ENCODE measurements at regions not wholly inside any gene's neighbourhood (a gene's known extent, or its start where the extent isn't known, plus 50 kb on each side); places are given as distances from the start of the nearest gene placed in this dataset.

GRCh38 chr5:124923131-124923530 lies 176.7 kb upstream of the ZNF608 start:
- no peak for DNase-seq

- DNase-seq: no peak
These were observed 178.3 kb upstream of the ZNF608 start for GRCh38 chr5:124924729-124925128.

- DNase-seq: no peak
These were observed 181.3 kb upstream of the ZNF608 start for GRCh38 chr5:124927735-124928134.

GRCh38 chr5:124929000-124929399 lies 182.6 kb upstream of the ZNF608 start:
- no peak for DNase-seq

- DNase-seq: no peak
These were observed 186.6 kb upstream of the ZNF608 start for GRCh38 chr5:124932791-124933600.

GRCh38 chr5:124935065-124935464 lies 188.6 kb upstream of the ZNF608 start:
- no peak for DNase-seq

- no peak for DNase-seq
These were observed 190.1 kb upstream of the ZNF608 start for GRCh38 chr5:124936626-124936933.

GRCh38 chr5:124941051-124942049 lies 194.9 kb upstream of the ZNF608 start:
- no peak for DNase-seq

GRCh38 chr5:124948062-124948753 lies 201.8 kb upstream of the ZNF608 start:
- peak; percentile 42 for DNase-seq

- DNase-seq: no peak
These were observed 202.4 kb upstream of the ZNF608 start for GRCh38 chr5:124948754-124949275.

- DNase-seq: no peak
These were observed 203.4 kb upstream of the ZNF608 start for GRCh38 chr5:124949862-124950261.

GRCh38 chr5:124951105-124951504 lies 204.7 kb upstream of the ZNF608 start:
- DNase-seq: no peak

- DNase-seq: no peak
These were observed 205.2 kb upstream of the ZNF608 start for GRCh38 chr5:124951661-124952060.

- DNase-seq: no peak
These were observed 205.6 kb upstream of the ZNF608 start for GRCh38 chr5:124952079-124952478.

GRCh38 chr5:124952566-124952965 lies 206.1 kb upstream of the ZNF608 start:
- DNase-seq: no peak

- DNase-seq: no peak
These were observed 208.3 kb upstream of the ZNF608 start for GRCh38 chr5:124954784-124955183.

GRCh38 chr5:124956471-124957029 lies 210.1 kb upstream of the ZNF608 start:
- no peak for DNase-seq

GRCh38 chr5:124957063-124957462 lies 210.6 kb upstream of the ZNF608 start:
- no peak for DNase-seq

GRCh38 chr5:124960266-124960665 lies 213.8 kb upstream of the ZNF608 start:
- no peak for DNase-seq

- no peak for DNase-seq
These were observed 215.1 kb upstream of the ZNF608 start for GRCh38 chr5:124961521-124961920.

GRCh38 chr5:124962111-124962510 lies 215.7 kb upstream of the ZNF608 start:
- DNase-seq: no peak

GRCh38 chr5:124962735-124963134 lies 216.3 kb upstream of the ZNF608 start:
- DNase-seq: no peak

Data from renal pelvis (tissue), 1 donor.